ENCODE measurements at regions not wholly inside any gene's neighbourhood (a gene's known extent, or its start where the extent isn't known, plus 50 kb on each side); places are given as distances from the start of the nearest gene placed in this dataset.

- WGBS (ENCODE audit: low lambda C conversion rate, missing lambda C conversion rate) = 72% methylated on average over 2 of the region's 2 CpGs
These were observed 314.3 kb upstream of the TBX3 start for GRCh38 chr12:114998118-114998749.

GRCh38 chr12:114996382-114996781, 312.4 kb upstream of the TBX3 start:
- Histone ChIP-seq H3K4me1 (ENCODE audit: insufficient read depth) (peaks cover 29% of the 10 kb centered on the region), H3K27ac (no peak overlapping the region), H3K9me2 (replicated peaks; ENCODE audit: insufficient read depth) (no peaks in the 10 kb centered on the region), H3K27me3 (no peaks in the 10 kb centered on the region), H2AFZ (no peak overlapping the region), H3K36me3 (replicated peaks; ENCODE audit: insufficient read depth, low read depth) (no peaks in the 10 kb centered on the region), H3K9me3 (ENCODE audit: low read depth) (no peaks in the 10 kb centered on the region), H4K20me1 (ENCODE audit: insufficient read depth, poor library complexity, severe bottlenecking) (no peaks in the 10 kb centered on the region), H3K4me3 (no peak overlapping the region), H3K79me2 (no peaks in the 10 kb centered on the region), H3K4me2 (no peak overlapping the region)
- 90% methylated on average over 5 of the region's 5 CpGs for WGBS (ENCODE audit: low lambda C conversion rate, missing lambda C conversion rate)
- TF ChIP-seq EZH2 (IDR thresholded peaks at IDR 0.05; ENCODE audit: borderline replicate concordance) (no peak), EZH2phosphoT487 (IDR thresholded peaks at IDR 0.05; ENCODE audit: low read depth, severe bottlenecking, unreplicated experiment) (no peak)
- TF ChIP-seq, protein P1, sequence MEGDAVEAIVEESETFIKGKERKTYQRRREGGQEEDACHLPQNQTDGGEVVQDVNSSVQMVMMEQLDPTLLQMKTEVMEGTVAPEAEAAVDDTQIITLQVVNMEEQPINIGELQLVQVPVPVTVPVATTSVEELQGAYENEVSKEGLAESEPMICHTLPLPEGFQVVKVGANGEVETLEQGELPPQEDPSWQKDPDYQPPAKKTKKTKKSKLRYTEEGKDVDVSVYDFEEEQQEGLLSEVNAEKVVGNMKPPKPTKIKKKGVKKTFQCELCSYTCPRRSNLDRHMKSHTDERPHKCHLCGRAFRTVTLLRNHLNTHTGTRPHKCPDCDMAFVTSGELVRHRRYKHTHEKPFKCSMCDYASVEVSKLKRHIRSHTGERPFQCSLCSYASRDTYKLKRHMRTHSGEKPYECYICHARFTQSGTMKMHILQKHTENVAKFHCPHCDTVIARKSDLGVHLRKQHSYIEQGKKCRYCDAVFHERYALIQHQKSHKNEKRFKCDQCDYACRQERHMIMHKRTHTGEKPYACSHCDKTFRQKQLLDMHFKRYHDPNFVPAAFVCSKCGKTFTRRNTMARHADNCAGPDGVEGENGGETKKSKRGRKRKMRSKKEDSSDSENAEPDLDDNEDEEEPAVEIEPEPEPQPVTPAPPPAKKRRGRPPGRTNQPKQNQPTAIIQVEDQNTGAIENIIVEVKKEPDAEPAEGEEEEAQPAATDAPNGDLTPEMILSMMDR (IDR thresholded peaks at IDR 0.05; ENCODE audit: poor library complexity) = no peak
- no peak for DNase-seq (ENCODE audit: low spot score)

More at GRCh38 chr12:114998118-114998749, 314.3 kb upstream of the TBX3 start:
- no peaks in the 10 kb centered on the region for H3K9me3 ChIP-seq (ENCODE audit: low read depth)
- no peaks in the 10 kb centered on the region for H4K20me1 ChIP-seq (ENCODE audit: insufficient read depth, poor library complexity, severe bottlenecking)
- no peak for DNase-seq (ENCODE audit: low spot score)
- no peak overlapping the region for H3K4me3 ChIP-seq
- H3K36me3 ChIP-seq (replicated peaks; ENCODE audit: insufficient read depth, low read depth) = no peaks in the 10 kb centered on the region
- H3K79me2 ChIP-seq = no peaks in the 10 kb centered on the region
- H3K27me3 ChIP-seq = no peaks in the 10 kb centered on the region
- no peak overlapping the region for H3K4me2 ChIP-seq
- TF ChIP-seq EZH2phosphoT487 (IDR thresholded peaks at IDR 0.05; ENCODE audit: low read depth, severe bottlenecking, unreplicated experiment) = no peak
- TF ChIP-seq, protein P1 (IDR thresholded peaks at IDR 0.05; ENCODE audit: poor library complexity) = no peak
- no peak for TF ChIP-seq EZH2 (IDR thresholded peaks at IDR 0.05; ENCODE audit: borderline replicate concordance)
- H2AFZ ChIP-seq = no peak overlapping the region
- peaks cover 26% of the 10 kb centered on the region for H3K4me1 ChIP-seq (ENCODE audit: insufficient read depth)
- no peaks in the 10 kb centered on the region for H3K9me2 ChIP-seq (replicated peaks; ENCODE audit: insufficient read depth)
- peak overlapping the region; percentile 32 for H3K27ac ChIP-seq

DNA sequence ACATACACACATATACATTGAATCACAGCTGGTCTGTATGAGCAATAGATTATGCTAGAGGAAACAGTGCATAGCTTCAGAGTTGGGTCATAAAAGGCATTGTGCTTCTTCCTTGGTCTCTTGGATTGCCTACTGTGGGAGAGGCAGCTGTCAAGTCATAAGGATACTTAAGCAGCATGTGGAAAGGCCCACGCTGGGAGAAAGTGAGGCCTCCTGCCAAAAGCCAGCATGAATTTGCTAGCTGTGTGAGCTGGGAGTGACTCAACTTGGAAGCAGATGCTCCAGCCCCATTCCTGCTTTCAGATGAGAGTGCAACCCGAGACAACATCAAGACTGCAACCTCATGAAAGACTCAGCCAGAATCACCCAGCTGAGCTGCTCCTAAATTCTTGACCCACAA, 311.9 kb upstream of the TBX3 start:
- TF ChIP-seq, protein P1 (IDR thresholded peaks at IDR 0.05; ENCODE audit: poor library complexity) = no peak
- TF ChIP-seq EZH2 (IDR thresholded peaks at IDR 0.05; ENCODE audit: borderline replicate concordance) (no peak), EZH2phosphoT487 (IDR thresholded peaks at IDR 0.05; ENCODE audit: low read depth, severe bottlenecking, unreplicated experiment) (no peak)
- Histone ChIP-seq H3K36me3 (replicated peaks; ENCODE audit: insufficient read depth, low read depth) (no peaks in the 10 kb centered on the region), H3K9me3 (ENCODE audit: low read depth) (no peaks in the 10 kb centered on the region), H3K79me2 (no peaks in the 10 kb centered on the region), H3K9me2 (replicated peaks; ENCODE audit: insufficient read depth) (no peaks in the 10 kb centered on the region), H4K20me1 (ENCODE audit: insufficient read depth, poor library complexity, severe bottlenecking) (no peaks in the 10 kb centered on the region), H3K27ac (no peak overlapping the region), H3K4me3 (no peak overlapping the region), H3K27me3 (no peaks in the 10 kb centered on the region), H3K4me1 (ENCODE audit: insufficient read depth) (peaks cover 34% of the 10 kb centered on the region), H2AFZ (no peak overlapping the region), H3K4me2 (no peak overlapping the region)
- DNase-seq (ENCODE audit: low spot score) = no peak
- 75% methylated on average over 2 of the region's 2 CpGs for WGBS (ENCODE audit: low lambda C conversion rate, missing lambda C conversion rate)

Data from hepatocyte (in vitro differentiated cells).